ENCODE measurements at regions not wholly inside any gene's neighbourhood (a gene's known extent, or its start where the extent isn't known, plus 50 kb on each side); places are given as distances from the start of the nearest gene placed in this dataset.
"Not testable (repeated sequence)": the region's sequence is repeated elsewhere in the genome, so short reads cannot be mapped to it uniquely, and the experiment has no call there.

GRCh38 chr2:87534273-87534889, 213.5 kb upstream of the PLGLB2 start:
- TF ChIP-seq SRF (IDR thresholded peaks at IDR 0.05; ENCODE audit: low read depth); CTCF (IDR thresholded peaks at IDR 0.05 in 2 of 3, conservative IDR thresholded peaks at IDR 0.05 in 1 of 3; ENCODE audit: borderline replicate concordance in 1 of 3, insufficient read depth in 1 of 3, low read depth in 2 of 3, low read length in 2 of 3); EZH2phosphoT487 (IDR thresholded peaks at IDR 0.05; ENCODE audit: borderline replicate concordance); RAD21 (IDR thresholded peaks at IDR 0.05; ENCODE audit: low read depth): not testable (repeated sequence)
- TF ChIP-seq, protein P1, sequence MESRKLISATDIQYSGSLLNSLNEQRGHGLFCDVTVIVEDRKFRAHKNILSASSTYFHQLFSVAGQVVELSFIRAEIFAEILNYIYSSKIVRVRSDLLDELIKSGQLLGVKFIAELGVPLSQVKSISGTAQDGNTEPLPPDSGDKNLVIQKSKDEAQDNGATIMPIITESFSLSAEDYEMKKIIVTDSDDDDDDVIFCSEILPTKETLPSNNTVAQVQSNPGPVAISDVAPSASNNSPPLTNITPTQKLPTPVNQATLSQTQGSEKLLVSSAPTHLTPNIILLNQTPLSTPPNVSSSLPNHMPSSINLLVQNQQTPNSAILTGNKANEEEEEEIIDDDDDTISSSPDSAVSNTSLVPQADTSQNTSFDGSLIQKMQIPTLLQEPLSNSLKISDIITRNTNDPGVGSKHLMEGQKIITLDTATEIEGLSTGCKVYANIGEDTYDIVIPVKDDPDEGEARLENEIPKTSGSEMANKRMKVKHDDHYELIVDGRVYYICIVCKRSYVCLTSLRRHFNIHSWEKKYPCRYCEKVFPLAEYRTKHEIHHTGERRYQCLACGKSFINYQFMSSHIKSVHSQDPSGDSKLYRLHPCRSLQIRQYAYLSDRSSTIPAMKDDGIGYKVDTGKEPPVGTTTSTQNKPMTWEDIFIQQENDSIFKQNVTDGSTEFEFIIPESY (IDR thresholded peaks at IDR 0.05; ENCODE audit: extremely low read depth, insufficient replicate concordance, low read length): not testable (repeated sequence)
